HCT116 (cell line): ENCODE measurements at regions not wholly inside any gene's neighbourhood (a gene's known extent, or its start where the extent isn't known, plus 50 kb on each side); places are given as distances from the start of the nearest gene placed in this dataset.

Experiments used
- ATAC-seq: fragments of 200-7000 bp; cut with Tn5 transposase; 2 replicates; pipeline ENCODE4 v1.9.1; 2020; ENCODE audit warnings: mild to moderate bottlenecking, moderate library complexity
- BruUV-seq: library from RNA; stranded (reverse); fragments of 400-500 nt; replicated peaks from 2 replicates; lab custom pipeline; 2021; lab: Mats Ljungman, UMichigan
- CTCF ChIA-PET: fragments of 300-600 bp; sonication (Branson Sonifier 250); formaldehyde crosslinking; loops from one replicate; lab custom pipeline; 2021; ENCODE audit warnings: antibody characterized with exemption; lab: Charles Lee
- POLR2A ChIA-PET: fragments of 300-600, 350-600 bp; sonication (Branson Sonifier 250); formaldehyde crosslinking; loops from one replicate; lab custom pipeline; 2021; ENCODE audit warnings: antibody characterized with exemption; lab: Charles Lee
- RAD21 ChIA-PET, 2 experiments: fragments of 300-600 bp; sonication (Branson Sonifier 250); formaldehyde crosslinking; loops; one replicate each; lab custom pipeline; 2023; ENCODE audit warnings: low total read pairs in 2 of 2; ENCODE audit not compliant: uncharacterized antibody in 2 of 2, unreplicated experiment in 2 of 2, low non-redundant PET in 1 of 2; lab: Charles Lee
- DNase-seq: peaks from one replicate; pipeline ENCODE4 v3.0.0-alpha.2; 2010; ENCODE audit warnings: low read depth, low spot score
- H2AFZ ChIP-seq: fragments of 200-600 bp; shearing (Covaris generic), sonication (generic); 2 replicates; pipeline ENCODE4 v1.6.1; 2017; ENCODE audit warnings: low read depth, mixed run types, mixed read lengths, antibody characterized with exemption, low read length; ENCODE audit not compliant: poor library complexity, severe bottlenecking
- H3K27ac ChIP-seq: 2 replicates; pipeline ENCODE4 v1.5.1; 2012; ENCODE audit warnings: low read depth, low read length
- H3K27me3 ChIP-seq: fragments of 200-600 bp; sonication (generic); 2 replicates; pipeline ENCODE4 v1.6.1; 2016; ENCODE audit warnings: mixed run types, low read length, mixed read lengths; ENCODE audit not compliant: insufficient read depth
- H3K36me3 ChIP-seq, 2 experiments: fragments of 200-500 bp in 1 of 2; fragments of 200-600 bp in 1 of 2; sonication (Bioruptor generic) in 1 of 2; sonication (generic) in 1 of 2; 2 replicates each; pipeline versions ENCODE4 v1.5.1 to v1.6.1; 2014 to 2016; ENCODE audit warnings: low read length in 2 of 2, inconsistent platforms in 1 of 2, mixed read lengths in 1 of 2, mixed run types in 1 of 2; ENCODE audit not compliant: insufficient read depth in 2 of 2, control insufficient read depth in 1 of 2
- H3K4me1 ChIP-seq, 2 experiments: fragments of 200-600 bp in 1 of 2; sonication (generic) in 1 of 2; 2 replicates each; pipeline versions ENCODE4 v1.5.1 to v1.6.1; 2012 to 2017; ENCODE audit warnings: low read length in 2 of 2, inconsistent platforms in 1 of 2, mild to moderate bottlenecking in 1 of 2, mixed read lengths in 1 of 2, mixed run types in 1 of 2, moderate library complexity in 1 of 2; ENCODE audit not compliant: insufficient read depth in 2 of 2, control insufficient read depth in 1 of 2
- H3K4me2 ChIP-seq: fragments of 200-600 bp; sonication (generic); 2 replicates; pipeline ENCODE4 v1.6.1; 2017; ENCODE audit warnings: mixed run types, low read length, mixed read lengths
- H3K4me3 ChIP-seq, 2 experiments: fragments of 200-600 bp in 1 of 2; sonication (generic) in 1 of 2; replicated peaks in 1 of 2; 2 replicates each; pipeline ENCODE4 v1.5.1; 2011 to 2016; ENCODE audit warnings: low read length in 2 of 2, control low read depth in 1 of 2, low read depth in 1 of 2, mild to moderate bottlenecking in 1 of 2, mixed read lengths in 1 of 2, mixed run types in 1 of 2
- H3K79me2 ChIP-seq: fragments of 200-600 bp; sonication (generic); 2 replicates; pipeline ENCODE4 v1.6.1; 2017; ENCODE audit warnings: mild to moderate bottlenecking, mixed run types, low read length, moderate library complexity, mixed read lengths; ENCODE audit not compliant: insufficient read depth
- H3K9ac ChIP-seq: fragments of 200-600 bp; sonication (generic); 2 replicates; pipeline ENCODE4 v1.6.1; 2016; ENCODE audit warnings: low read length, mixed read lengths
- H3K9me2 ChIP-seq: fragments of 200-600 bp; sonication (generic), shearing (Covaris generic); 2 replicates; pipeline ENCODE4 v1.6.1; 2017; ENCODE audit warnings: mixed run types, mild to moderate bottlenecking, moderate library complexity; ENCODE audit not compliant: insufficient read depth
- H3K9me3 ChIP-seq, 2 experiments: fragments of 200-500 bp in 1 of 2; fragments of 200-600 bp in 1 of 2; sonication (Bioruptor generic) in 1 of 2; sonication (generic) in 1 of 2; 2 replicates each; pipeline ENCODE4 v1.6.1; 2014 to 2017; ENCODE audit warnings: low read length in 2 of 2, mixed read lengths in 2 of 2, inconsistent platforms in 1 of 2, low read depth in 1 of 2, mild to moderate bottlenecking in 1 of 2, mixed run types in 1 of 2, moderate library complexity in 1 of 2; ENCODE audit not compliant: control insufficient read depth in 1 of 2, insufficient read depth in 1 of 2
- H4K20me1 ChIP-seq: fragments of 200-600 bp; sonication (generic), shearing (Covaris generic); 2 replicates; pipeline ENCODE4 v1.6.1; 2017; ENCODE audit warnings: mixed run types, mild to moderate bottlenecking, moderate library complexity; ENCODE audit not compliant: insufficient read depth
- EGR1 ChIP-seq: IDR thresholded peaks from 2 replicates; pipeline ENCODE4 v1.6.1; 2012; ENCODE audit warnings: low read depth
- ELF1 ChIP-seq: IDR thresholded peaks from 2 replicates; pipeline ENCODE4 v1.6.1; 2012; ENCODE audit warnings: low read depth, borderline replicate concordance
- EZH2 ChIP-seq: fragments of 200-600 bp; sonication (generic); IDR thresholded peaks from 2 replicates; pipeline ENCODE4 v1.6.1; 2017; ENCODE audit warnings: antibody characterized with exemption, mixed run types
- JUND ChIP-seq: IDR thresholded peaks from 2 replicates; pipeline ENCODE4 v1.6.1; 2012
- POLR2A ChIP-seq: IDR thresholded peaks from 2 replicates; pipeline ENCODE4 v1.7.0; 2011; ENCODE audit warnings: borderline replicate concordance; ENCODE audit not compliant: insufficient read depth, insufficient read length; ENCODE audit errors: extremely low read depth
- POLR2AphosphoS5 ChIP-seq: IDR thresholded peaks from 2 replicates; pipeline ENCODE4 v1.6.1; 2011; ENCODE audit warnings: mild to moderate bottlenecking, low read depth, low read length, moderate library complexity
- SP1 ChIP-seq: IDR thresholded peaks from 2 replicates; pipeline ENCODE4 v1.6.1; 2012; ENCODE audit warnings: low read depth
- SRF ChIP-seq: IDR thresholded peaks from 2 replicates; pipeline ENCODE4 v1.6.1; 2012; ENCODE audit warnings: low read depth
- TCF7L2 ChIP-seq: IDR thresholded peaks from 2 replicates; pipeline ENCODE4 v1.7.0; 2011; ENCODE audit warnings: borderline replicate concordance, inconsistent platforms; ENCODE audit not compliant: insufficient read depth, insufficient read length; ENCODE audit errors: extremely low read depth
- YY1 ChIP-seq: IDR thresholded peaks from 2 replicates; pipeline ENCODE4 v1.6.1; 2011; ENCODE audit warnings: low read length, low read depth, moderate library complexity, mild to moderate bottlenecking; ENCODE audit not compliant: insufficient replicate concordance; ENCODE audit errors: extremely low read depth
- ZNF274 ChIP-seq: fragments of 200-500 bp; sonication (Bioruptor generic); IDR thresholded peaks from 2 replicates; pipeline ENCODE4 v1.6.1; 2014; ENCODE audit warnings: mild to moderate bottlenecking, low read depth, low read length, inconsistent platforms
- intact Hi-C: fragments of 100-400 bp; cut with micrococcal nuclease; formaldehyde crosslinking; loops from 2 replicates; pipeline ENCODE4 v1.10.0; 2022
- TF ChIP-seq, protein P1 (sequence below), 3 experiments: fragments of 200-600 bp in 1 of 3; sonication (generic) in 1 of 3; IDR thresholded peaks in 2 of 3; conservative IDR thresholded peaks in 1 of 3; 2 replicates each; pipeline ENCODE4 v1.5.1; 2012 to 2017; ENCODE audit warnings: low read depth in 2 of 3, low read length in 2 of 3, antibody characterized with exemption in 1 of 3, borderline replicate concordance in 1 of 3, control low read depth in 1 of 3, mild to moderate bottlenecking in 1 of 3, mixed read lengths in 1 of 3, mixed run types in 1 of 3, moderate library complexity in 1 of 3; ENCODE audit not compliant: insufficient read depth in 1 of 3
- TF ChIP-seq, protein P2 (sequence below): IDR thresholded peaks from 2 replicates; pipeline ENCODE4 v1.6.1; 2012
- TF ChIP-seq, protein P3 (sequence below): IDR thresholded peaks from 2 replicates; pipeline ENCODE4 v1.6.1; 2011; ENCODE audit warnings: mild to moderate bottlenecking, low read length, moderate library complexity; ENCODE audit not compliant: insufficient replicate concordance; ENCODE audit errors: extremely low read depth

DNA sequence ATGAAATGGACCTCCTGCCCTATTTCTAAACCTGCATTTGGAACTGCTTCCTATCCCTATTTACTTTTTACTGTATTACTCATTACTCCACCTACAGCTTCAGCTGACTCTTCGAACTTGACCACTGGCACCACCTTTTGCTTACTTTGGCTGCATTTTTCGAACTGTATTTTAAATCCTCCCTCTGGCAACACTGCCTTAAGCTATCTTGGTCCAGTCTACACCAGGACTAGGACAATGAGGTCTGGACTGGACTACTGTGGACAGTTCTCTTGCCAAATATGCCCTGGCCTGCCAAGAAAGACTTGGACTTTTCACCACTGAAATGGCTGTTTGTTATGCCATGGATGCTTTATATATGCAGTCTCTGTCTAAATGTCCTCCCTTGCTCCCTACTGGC lies 328.1 kb downstream of the BTG1 start:
- Histone ChIP-seq H3K9me3 (no peaks in the 10 kb centered on the region), H3K4me2 (no peak overlapping the region), H3K36me3 (no peaks in the 10 kb centered on the region), H3K79me2 (no peaks in the 10 kb centered on the region), H3K27me3 (no peaks in the 10 kb centered on the region), H4K20me1 (no peaks in the 10 kb centered on the region), H3K27ac (no peak overlapping the region), H3K4me1 (no peaks in the 10 kb centered on the region), H3K9ac (no peak overlapping the region), H3K4me3 (no peak overlapping the region), H2AFZ (no peak overlapping the region), H3K9me2 (no peaks in the 10 kb centered on the region)
- no peak for ATAC-seq
- DNase-seq, result no peak
- RAD21 ChIA-PET, result no interaction called here
- intact Hi-C loops, result loop anchor here (10.0 kb wide), 1 partner anchor 433 kb away; no protein-coding TSS in a partner anchor
- POLR2A ChIA-PET, result no interaction called here
- TF ChIP-seq SRF (no peak), POLR2A (no peak), ELF1 (no peak), JUND (no peak)
- no TSS peak for BruUV-seq
- CTCF ChIA-PET, result no interaction called here

DNA sequence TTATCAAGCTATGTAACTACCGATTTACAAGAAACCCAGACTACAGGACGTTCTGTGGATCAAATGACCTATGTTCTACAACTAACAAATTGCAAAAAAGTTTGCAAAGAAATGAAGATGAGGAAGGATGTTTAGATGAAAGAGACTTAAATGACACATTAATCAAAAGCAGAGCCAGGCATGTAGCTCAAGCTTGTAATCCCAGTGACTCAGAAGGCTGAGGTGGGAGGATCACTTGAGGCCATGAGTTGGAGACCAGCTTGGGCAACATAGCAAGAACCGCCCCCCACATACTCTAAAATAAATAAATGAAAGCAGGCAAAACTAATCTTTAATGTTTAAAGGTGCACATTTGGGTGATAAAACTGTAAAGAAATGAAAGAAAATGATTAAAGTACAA lies 331.9 kb downstream of the BTG1 start:
- no peak overlapping the region for H3K9ac ChIP-seq
- RAD21 ChIA-PET, result no interaction called here
- H3K27ac ChIP-seq, result no peak overlapping the region
- no peaks in the 10 kb centered on the region for H3K36me3 ChIP-seq
- BruUV-seq, result no TSS peak
- intact Hi-C loops, result loop anchor here (5.0 to 10.0 kb wide), 2 partner anchors 329 to 429 kb away; no protein-coding TSS in a partner anchor
- no peaks in the 10 kb centered on the region for H3K79me2 ChIP-seq
- no peak for ATAC-seq
- H2AFZ ChIP-seq, result no peak overlapping the region
- TF ChIP-seq, protein P1, sequence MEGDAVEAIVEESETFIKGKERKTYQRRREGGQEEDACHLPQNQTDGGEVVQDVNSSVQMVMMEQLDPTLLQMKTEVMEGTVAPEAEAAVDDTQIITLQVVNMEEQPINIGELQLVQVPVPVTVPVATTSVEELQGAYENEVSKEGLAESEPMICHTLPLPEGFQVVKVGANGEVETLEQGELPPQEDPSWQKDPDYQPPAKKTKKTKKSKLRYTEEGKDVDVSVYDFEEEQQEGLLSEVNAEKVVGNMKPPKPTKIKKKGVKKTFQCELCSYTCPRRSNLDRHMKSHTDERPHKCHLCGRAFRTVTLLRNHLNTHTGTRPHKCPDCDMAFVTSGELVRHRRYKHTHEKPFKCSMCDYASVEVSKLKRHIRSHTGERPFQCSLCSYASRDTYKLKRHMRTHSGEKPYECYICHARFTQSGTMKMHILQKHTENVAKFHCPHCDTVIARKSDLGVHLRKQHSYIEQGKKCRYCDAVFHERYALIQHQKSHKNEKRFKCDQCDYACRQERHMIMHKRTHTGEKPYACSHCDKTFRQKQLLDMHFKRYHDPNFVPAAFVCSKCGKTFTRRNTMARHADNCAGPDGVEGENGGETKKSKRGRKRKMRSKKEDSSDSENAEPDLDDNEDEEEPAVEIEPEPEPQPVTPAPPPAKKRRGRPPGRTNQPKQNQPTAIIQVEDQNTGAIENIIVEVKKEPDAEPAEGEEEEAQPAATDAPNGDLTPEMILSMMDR (IDR thresholded peaks at IDR 0.05 in 2 of 3, conservative IDR thresholded peaks at IDR 0.05 in 1 of 3; ENCODE audit: borderline replicate concordance in 1 of 3, insufficient read depth in 1 of 3, low read depth in 2 of 3, low read length in 2 of 3), result no peak
- TF ChIP-seq JUND, result no peak
- no peak for TF ChIP-seq ELF1
- TF ChIP-seq, protein P2, sequence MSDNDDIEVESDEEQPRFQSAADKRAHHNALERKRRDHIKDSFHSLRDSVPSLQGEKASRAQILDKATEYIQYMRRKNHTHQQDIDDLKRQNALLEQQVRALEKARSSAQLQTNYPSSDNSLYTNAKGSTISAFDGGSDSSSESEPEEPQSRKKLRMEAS, result no peak
- TF ChIP-seq, protein P3, sequence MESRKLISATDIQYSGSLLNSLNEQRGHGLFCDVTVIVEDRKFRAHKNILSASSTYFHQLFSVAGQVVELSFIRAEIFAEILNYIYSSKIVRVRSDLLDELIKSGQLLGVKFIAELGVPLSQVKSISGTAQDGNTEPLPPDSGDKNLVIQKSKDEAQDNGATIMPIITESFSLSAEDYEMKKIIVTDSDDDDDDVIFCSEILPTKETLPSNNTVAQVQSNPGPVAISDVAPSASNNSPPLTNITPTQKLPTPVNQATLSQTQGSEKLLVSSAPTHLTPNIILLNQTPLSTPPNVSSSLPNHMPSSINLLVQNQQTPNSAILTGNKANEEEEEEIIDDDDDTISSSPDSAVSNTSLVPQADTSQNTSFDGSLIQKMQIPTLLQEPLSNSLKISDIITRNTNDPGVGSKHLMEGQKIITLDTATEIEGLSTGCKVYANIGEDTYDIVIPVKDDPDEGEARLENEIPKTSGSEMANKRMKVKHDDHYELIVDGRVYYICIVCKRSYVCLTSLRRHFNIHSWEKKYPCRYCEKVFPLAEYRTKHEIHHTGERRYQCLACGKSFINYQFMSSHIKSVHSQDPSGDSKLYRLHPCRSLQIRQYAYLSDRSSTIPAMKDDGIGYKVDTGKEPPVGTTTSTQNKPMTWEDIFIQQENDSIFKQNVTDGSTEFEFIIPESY, result no peak
- no peak for TF ChIP-seq EGR1
- no peak for TF ChIP-seq TCF7L2
- TF ChIP-seq POLR2AphosphoS5, result no peak
- no peak for TF ChIP-seq SP1
- no peak for TF ChIP-seq YY1
- TF ChIP-seq ZNF274, result no peak
- no peak for TF ChIP-seq EZH2
- no peak for DNase-seq
- POLR2A ChIA-PET, result no interaction called here
- H3K4me3 ChIP-seq, result no peak overlapping the region
- H3K4me2 ChIP-seq, result no peak overlapping the region
- H3K27me3 ChIP-seq, result no peaks in the 10 kb centered on the region
- no peaks in the 10 kb centered on the region for H3K9me2 ChIP-seq
- CTCF ChIA-PET, result no interaction called here
- no peaks in the 10 kb centered on the region for H3K9me3 ChIP-seq
- no peaks in the 10 kb centered on the region for H3K4me1 ChIP-seq
- no peaks in the 10 kb centered on the region for H4K20me1 ChIP-seq
